CD8-positive, alpha-beta memory T cell (primary cell): ENCODE measurements at regions not wholly inside any gene's neighbourhood (a gene's known extent, or its start where the extent isn't known, plus 50 kb on each side); places are given as distances from the start of the nearest gene placed in this dataset.

Experiments used
- CTCF ChIA-PET: fragments of 350-600 bp; sonication (Branson Sonifier 250); formaldehyde crosslinking; loops from one replicate; lab custom pipeline; 2021; ENCODE audit warnings: antibody characterized with exemption; lab: Charles Lee
- POLR2A ChIA-PET: fragments of 350-600 bp; sonication (Branson Sonifier 250); formaldehyde crosslinking; loops from one replicate; lab custom pipeline; 2021; ENCODE audit warnings: antibody characterized with exemption; lab: Charles Lee
- DNase-seq, 5 donors: peaks; one replicate each; pipeline versions ENCODE4 v3.0.0 to v3.0.0-alpha.2; 2020 to 2022; ENCODE audit warnings: mixed read lengths in 1 of 5
- H3K27ac ChIP-seq: one replicate; pipeline ENCODE4 v1.7.0; 2013; ENCODE audit warnings: low read depth, mild to moderate bottlenecking, low read length, moderate library complexity
- H3K27me3 ChIP-seq: 2 replicates; pipeline ENCODE4 v1.7.0; 2013; ENCODE audit warnings: low read length, mild to moderate bottlenecking; ENCODE audit not compliant: insufficient read depth, poor library complexity, severe bottlenecking
- H3K36me3 ChIP-seq: 2 replicates; pipeline ENCODE4 v1.7.0; 2013; ENCODE audit warnings: mild to moderate bottlenecking, low read length, moderate library complexity; ENCODE audit not compliant: insufficient read depth
- H3K4me1 ChIP-seq: 2 replicates; pipeline ENCODE4 v1.7.0; 2013; ENCODE audit warnings: mild to moderate bottlenecking, low read length, moderate library complexity; ENCODE audit not compliant: insufficient read depth
- H3K4me3 ChIP-seq: 2 replicates; pipeline ENCODE4 v1.7.0; 2013; ENCODE audit warnings: mild to moderate bottlenecking, low read length
- H3K9me3 ChIP-seq: 2 replicates; pipeline ENCODE4 v1.7.0; 2013; ENCODE audit warnings: mild to moderate bottlenecking, low read length
- H3K27ac Mint-ChIP-seq, 8 donors: one replicate each; pipeline ENCODE4 v1.8.0; 2020 to 2021; ENCODE audit warnings: mixed read lengths in 8 of 8, mild to moderate bottlenecking in 6 of 8, inconsistent platforms in 3 of 8, moderate library complexity in 3 of 8
- H3K27me3 Mint-ChIP-seq, 2 donors: one replicate each; pipeline ENCODE4 v1.8.0; 2020 to 2021; ENCODE audit warnings: mixed read lengths in 2 of 2, mild to moderate bottlenecking in 1 of 2, moderate library complexity in 1 of 2
- H3K36me3 Mint-ChIP-seq, 3 donors: one replicate each; pipeline ENCODE4 v1.8.0; 2020 to 2021; ENCODE audit warnings: mixed read lengths in 3 of 3, inconsistent platforms in 1 of 3, mild to moderate bottlenecking in 1 of 3
- H3K4me1 Mint-ChIP-seq, 3 donors: one replicate each; pipeline ENCODE4 v1.8.0; 2020 to 2021; ENCODE audit warnings: mixed read lengths in 3 of 3, inconsistent platforms in 1 of 3, mild to moderate bottlenecking in 1 of 3
- H3K4me3 Mint-ChIP-seq, 7 donors: one replicate each; pipeline ENCODE4 v1.8.0; 2020 to 2021; ENCODE audit warnings: mixed read lengths in 7 of 7, mild to moderate bottlenecking in 6 of 7, moderate library complexity in 4 of 7, inconsistent platforms in 2 of 7
- H3K9me3 Mint-ChIP-seq, 5 donors: one replicate each; pipeline ENCODE4 v1.8.0; 2020 to 2022; ENCODE audit warnings: mixed read lengths in 5 of 5, mild to moderate bottlenecking in 3 of 5, moderate library complexity in 2 of 5, inconsistent platforms in 1 of 5

DNA sequence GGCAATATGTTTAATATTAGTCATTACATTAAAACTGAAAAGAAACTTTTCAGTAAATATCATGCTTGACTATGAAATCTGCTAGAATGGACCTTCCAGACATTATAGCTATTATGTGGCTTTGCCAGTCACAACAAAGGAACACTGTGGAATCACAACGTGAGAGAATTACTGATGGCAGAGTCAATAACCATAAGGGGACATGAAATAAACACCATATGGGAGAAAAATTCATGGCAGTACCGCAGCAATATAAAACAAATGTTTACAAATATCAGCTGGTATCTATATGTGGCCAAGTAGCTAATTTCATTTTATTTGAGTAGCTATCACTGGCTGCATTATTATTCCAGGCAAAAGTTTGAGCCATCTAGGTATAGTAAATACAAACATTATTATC, 1818.6 kb downstream of the PCDH9 start:
- H3K9me3 Mint-ChIP-seq, result peaks cover 0 to 32% (median 14%) of the 10 kb centered on the region in 5 donors
- no peak for DNase-seq
- no peaks in the 10 kb centered on the region for H3K36me3 Mint-ChIP-seq
- Histone ChIP-seq H3K4me3 (no peak overlapping the region), H3K4me1 (no peaks in the 10 kb centered on the region), H3K36me3 (no peaks in the 10 kb centered on the region), H3K27ac (no peak overlapping the region), H3K27me3 (no peaks in the 10 kb centered on the region), H3K9me3 (no peaks in the 10 kb centered on the region)
- no peaks in the 10 kb centered on the region for H3K27me3 Mint-ChIP-seq
- H3K4me1 Mint-ChIP-seq, result no peaks in the 10 kb centered on the region
- ChIA-PET POLR2A (no interaction called here), CTCF (no interaction called here)
- no peak overlapping the region for H3K4me3 Mint-ChIP-seq
- H3K27ac Mint-ChIP-seq, result no peak overlapping the region

DNA sequence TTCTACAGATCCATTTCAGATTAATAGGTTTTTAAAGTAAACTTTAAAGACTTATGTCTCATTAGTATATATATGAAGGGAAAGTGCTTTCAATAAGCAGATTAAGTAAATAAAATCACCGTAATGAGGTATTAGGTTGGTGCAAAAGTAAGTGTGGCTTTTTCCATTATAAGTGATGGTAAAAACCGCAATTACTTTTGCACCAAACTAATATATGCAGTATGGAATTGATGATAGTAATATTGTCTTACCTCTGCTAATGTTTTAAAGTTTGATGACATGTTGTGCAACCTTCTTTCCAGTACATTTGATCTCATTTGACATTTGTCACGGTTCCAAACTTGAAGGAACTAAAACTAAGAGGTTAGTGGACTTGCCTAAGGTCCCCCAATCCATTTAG, 1819.3 kb downstream of the PCDH9 start:
- no peak overlapping the region for H3K27ac Mint-ChIP-seq
- Histone ChIP-seq H3K36me3 (no peaks in the 10 kb centered on the region), H3K27me3 (no peaks in the 10 kb centered on the region), H3K4me1 (no peaks in the 10 kb centered on the region), H3K4me3 (no peak overlapping the region), H3K27ac (no peak overlapping the region), H3K9me3 (no peaks in the 10 kb centered on the region)
- H3K4me3 Mint-ChIP-seq, result no peak overlapping the region
- POLR2A ChIA-PET, result no interaction called here
- no peaks in the 10 kb centered on the region for H3K27me3 Mint-ChIP-seq
- H3K36me3 Mint-ChIP-seq, result no peaks in the 10 kb centered on the region
- peaks cover 0 to 36% (median 12%) of the 10 kb centered on the region in 5 donors for H3K9me3 Mint-ChIP-seq
- no peaks in the 10 kb centered on the region for H3K4me1 Mint-ChIP-seq
- DNase-seq, result no peak
- CTCF ChIA-PET, result no interaction called here

DNA sequence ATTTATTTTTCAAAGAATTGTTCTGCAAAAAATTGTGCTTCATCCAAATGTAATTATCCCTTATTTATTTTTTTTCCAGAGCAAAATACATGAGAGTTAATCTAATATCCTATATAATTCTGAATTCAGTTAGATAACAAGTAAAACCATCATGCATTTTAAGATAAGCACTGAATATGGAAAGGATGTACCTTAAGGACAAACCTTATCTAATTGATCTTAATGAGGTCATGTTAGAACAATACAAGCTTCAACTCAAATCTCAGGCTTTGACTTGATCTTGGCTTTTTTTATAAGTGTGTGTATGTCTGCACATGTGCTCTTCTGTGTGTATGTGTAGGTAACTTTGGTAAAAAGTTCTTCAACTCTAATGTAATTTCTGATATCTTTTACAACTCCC, 1828.8 kb downstream of the PCDH9 start:
- Mint-ChIP-seq H3K36me3 (no peaks in the 10 kb centered on the region), H3K27me3 (no peaks in the 10 kb centered on the region), H3K4me3 (no peak overlapping the region), H3K9me3 (peaks cover 0 to 23% (median 5%) of the 10 kb centered on the region in 5 donors), H3K4me1 (no peaks in the 10 kb centered on the region), H3K27ac (no peak overlapping the region)
- no peak overlapping the region for H3K27ac ChIP-seq
- DNase-seq, result no peak
- H3K4me3 ChIP-seq, result no peak overlapping the region
- H3K9me3 ChIP-seq, result no peaks in the 10 kb centered on the region
- no peaks in the 10 kb centered on the region for H3K36me3 ChIP-seq
- no peaks in the 10 kb centered on the region for H3K27me3 ChIP-seq
- ChIA-PET CTCF (no interaction called here), POLR2A (no interaction called here)
- no peaks in the 10 kb centered on the region for H3K4me1 ChIP-seq

DNA sequence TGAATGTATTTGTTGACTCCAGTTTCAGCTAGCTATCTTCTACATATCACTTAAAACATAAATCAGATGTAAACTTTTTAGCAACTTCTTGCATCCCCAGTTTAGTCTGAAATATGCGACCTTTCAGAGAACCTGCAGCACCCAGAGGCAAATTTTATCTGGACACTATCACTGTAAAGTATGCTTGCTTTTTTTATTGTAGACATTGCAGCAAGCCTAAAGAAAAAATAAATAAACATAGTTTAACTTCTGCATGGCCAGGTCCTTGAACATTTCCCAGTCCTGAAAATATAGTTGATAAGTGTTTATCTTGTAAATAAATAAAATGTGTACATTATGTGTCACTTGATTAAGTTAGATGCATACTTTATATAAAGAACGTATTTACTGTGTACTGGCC, 1829.4 kb downstream of the PCDH9 start:
- Mint-ChIP-seq H3K4me3 (no peak overlapping the region), H3K36me3 (no peaks in the 10 kb centered on the region), H3K9me3 (peaks cover 0 to 18% (median 5%) of the 10 kb centered on the region in 5 donors), H3K27me3 (no peaks in the 10 kb centered on the region), H3K27ac (no peak overlapping the region), H3K4me1 (no peaks in the 10 kb centered on the region)
- CTCF ChIA-PET, result no interaction called here
- no peak for DNase-seq
- Histone ChIP-seq H3K4me3 (no peak overlapping the region), H3K27ac (no peak overlapping the region), H3K4me1 (no peaks in the 10 kb centered on the region), H3K27me3 (no peaks in the 10 kb centered on the region), H3K36me3 (no peaks in the 10 kb centered on the region), H3K9me3 (no peaks in the 10 kb centered on the region)
- POLR2A ChIA-PET, result no interaction called here

GRCh38 chr13:65387743-65388347, 1842.3 kb downstream of the PCDH9 start:
- no peak overlapping the region for H3K4me3 Mint-ChIP-seq
- no peaks in the 10 kb centered on the region for H3K4me1 Mint-ChIP-seq
- H3K27ac Mint-ChIP-seq, result no peak overlapping the region
- H3K27me3 ChIP-seq, result no peaks in the 10 kb centered on the region
- ChIA-PET POLR2A (no interaction called here), CTCF (no interaction called here)
- no peaks in the 10 kb centered on the region for H3K36me3 ChIP-seq
- DNase-seq, result no peak
- H3K4me1 ChIP-seq, result no peaks in the 10 kb centered on the region
- H3K9me3 ChIP-seq, result no peaks in the 10 kb centered on the region
- no peak overlapping the region for H3K4me3 ChIP-seq
- no peaks in the 10 kb centered on the region for H3K27me3 Mint-ChIP-seq
- no peak overlapping the region for H3K27ac ChIP-seq
- H3K9me3 Mint-ChIP-seq, result peaks cover 3 to 27% (median 12%) of the 10 kb centered on the region in 5 donors
- H3K36me3 Mint-ChIP-seq, result no peaks in the 10 kb centered on the region

DNA sequence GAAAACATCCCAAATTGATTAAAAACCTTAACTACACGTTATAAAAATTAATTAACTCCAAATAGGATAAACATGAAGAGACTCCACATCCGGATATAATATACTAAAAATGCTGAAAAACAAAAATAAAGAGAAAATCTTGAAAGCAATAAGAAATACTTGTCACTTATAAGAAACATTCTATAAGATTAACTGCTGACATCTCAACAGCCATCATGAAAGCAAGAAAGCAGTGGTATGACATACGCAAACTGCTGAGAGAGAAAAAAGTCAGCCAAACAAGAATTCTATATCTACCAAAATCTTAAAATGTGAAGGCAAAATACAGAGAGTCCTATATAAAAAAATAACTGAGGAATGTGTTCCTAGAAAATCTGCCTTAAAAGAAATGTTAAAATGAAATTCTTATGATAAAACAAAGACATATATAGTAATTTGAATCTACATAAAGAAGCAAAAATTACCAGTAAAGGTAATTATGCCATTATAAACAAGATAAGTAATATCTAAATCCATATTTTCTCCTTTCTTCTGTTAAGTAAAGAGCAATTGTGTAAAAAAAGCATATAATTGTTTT, 1851.1 kb downstream of the PCDH9 start:
- Histone ChIP-seq H3K9me3 (peaks cover 5% of the 10 kb centered on the region), H3K27ac (no peak overlapping the region), H3K4me3 (no peak overlapping the region), H3K4me1 (no peaks in the 10 kb centered on the region), H3K36me3 (no peaks in the 10 kb centered on the region), H3K27me3 (no peaks in the 10 kb centered on the region)
- Mint-ChIP-seq H3K9me3 (peaks cover 4 to 22% (median 9%) of the 10 kb centered on the region in 5 donors), H3K4me3 (no peak overlapping the region), H3K4me1 (no peaks in the 10 kb centered on the region), H3K36me3 (no peaks in the 10 kb centered on the region), H3K27ac (no peak overlapping the region), H3K27me3 (no peaks in the 10 kb centered on the region)
- ChIA-PET CTCF (no interaction called here), POLR2A (no interaction called here)
- DNase-seq, result no peak

DNA sequence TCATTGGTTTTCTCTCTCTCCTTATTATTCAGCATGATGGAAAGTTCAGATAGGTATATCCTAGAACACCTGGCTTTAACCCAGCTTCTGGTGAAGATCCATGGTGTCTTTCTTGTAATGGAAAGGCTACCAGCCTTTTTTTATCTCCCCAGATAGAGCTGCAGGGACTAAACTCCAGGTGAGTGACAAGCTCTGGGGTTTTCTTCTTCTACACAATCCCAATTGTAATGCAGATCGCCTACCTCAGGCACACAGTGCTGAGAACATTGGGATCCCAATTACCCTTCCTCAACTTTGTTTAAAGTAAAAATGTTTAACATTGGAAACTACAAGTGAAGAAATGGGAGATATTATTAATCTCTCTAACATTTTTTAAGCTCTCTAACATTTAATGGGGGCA, 1851.7 kb downstream of the PCDH9 start:
- POLR2A ChIA-PET, result no interaction called here
- H3K27me3 ChIP-seq, result no peaks in the 10 kb centered on the region
- H3K4me3 ChIP-seq, result no peak overlapping the region
- Mint-ChIP-seq H3K9me3 (peaks cover 4 to 17% (median 9%) of the 10 kb centered on the region in 5 donors), H3K36me3 (no peaks in the 10 kb centered on the region), H3K4me1 (no peaks in the 10 kb centered on the region), H3K27me3 (no peaks in the 10 kb centered on the region), H3K27ac (no peak overlapping the region), H3K4me3 (no peak overlapping the region)
- no peak for DNase-seq
- CTCF ChIA-PET, result no interaction called here
- no peaks in the 10 kb centered on the region for H3K4me1 ChIP-seq
- no peaks in the 10 kb centered on the region for H3K36me3 ChIP-seq
- no peak overlapping the region for H3K27ac ChIP-seq
- peaks cover 5% of the 10 kb centered on the region for H3K9me3 ChIP-seq

DNA sequence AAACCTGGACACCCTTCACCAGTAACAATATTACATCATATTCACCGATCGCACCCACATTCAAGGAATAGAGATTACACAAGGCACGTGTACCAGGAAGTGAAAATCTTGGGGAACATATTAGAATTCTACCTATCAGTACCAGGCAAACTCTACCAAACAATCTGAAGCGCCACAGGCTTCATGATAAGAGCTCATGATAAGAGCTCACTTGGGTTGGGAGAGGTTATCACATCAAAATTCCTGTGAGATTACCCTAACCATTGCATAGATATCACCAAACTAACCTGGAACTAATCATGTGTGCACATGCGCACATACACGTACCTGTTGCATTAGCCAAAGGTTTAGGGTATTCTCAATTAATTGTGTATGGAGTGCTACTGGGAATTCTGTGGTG, 1861.3 kb downstream of the PCDH9 start:
- ChIA-PET CTCF (no interaction called here), POLR2A (no interaction called here)
- Histone ChIP-seq H3K27ac (no peak overlapping the region), H3K36me3 (no peaks in the 10 kb centered on the region), H3K4me3 (no peak overlapping the region), H3K27me3 (no peaks in the 10 kb centered on the region), H3K4me1 (no peaks in the 10 kb centered on the region), H3K9me3 (no peaks in the 10 kb centered on the region)
- H3K36me3 Mint-ChIP-seq, result no peaks in the 10 kb centered on the region
- H3K4me1 Mint-ChIP-seq, result no peaks in the 10 kb centered on the region
- no peaks in the 10 kb centered on the region for H3K27me3 Mint-ChIP-seq
- no peak for DNase-seq
- peaks cover 2 to 28% (median 10%) of the 10 kb centered on the region in 5 donors for H3K9me3 Mint-ChIP-seq
- H3K27ac Mint-ChIP-seq, result no peak overlapping the region
- no peak overlapping the region for H3K4me3 Mint-ChIP-seq
